ENCODE measurements at regions not wholly inside any gene's neighbourhood (a gene's known extent, or its start where the extent isn't known, plus 50 kb on each side); places are given as distances from the start of the nearest gene placed in this dataset.
"Not testable (repeated sequence)": the region's sequence is repeated elsewhere in the genome, so short reads cannot be mapped to it uniquely, and the experiment has no call there.

- DNase-seq (ENCODE audit: low read depth in 4 of 6, low spot score in 6 of 6), result peak in 3 of 6 donors; percentile 17 to 36 (median 29)
- H3K27ac ChIP-seq (ENCODE audit: low read depth, low read length), result no peak overlapping the region
- peaks cover 6% of the 10 kb centered on the region for H3K4me1 ChIP-seq (ENCODE audit: control insufficient read depth, insufficient read depth, low read length)
- H3K4me3 ChIP-seq (ENCODE audit: low read depth, low read length), result no peak overlapping the region
- no peaks in the 10 kb centered on the region for H3K27me3 ChIP-seq (ENCODE audit: control insufficient read depth, insufficient read depth, low read length)
- WGBS (ENCODE audit: insufficient coverage), result 50% methylated on average over 1 of the region's 3 CpGs
- H3K36me3 ChIP-seq (ENCODE audit: control insufficient read depth, insufficient read depth, low read length), result no peaks in the 10 kb centered on the region
- H3K9me3 ChIP-seq (ENCODE audit: control insufficient read depth, insufficient read depth, low read length), result no peaks in the 10 kb centered on the region
Observed at GRCh38 chr7:41445946-41446345, 256.9 kb downstream of the INHBA start.

- H3K27me3 ChIP-seq (ENCODE audit: control insufficient read depth, insufficient read depth, low read length), result no peaks in the 10 kb centered on the region
- no peaks in the 10 kb centered on the region for H3K9me3 ChIP-seq (ENCODE audit: control insufficient read depth, insufficient read depth, low read length)
- WGBS (ENCODE audit: insufficient coverage), result no CpG with 5 or more reads among the region's 1 CpG
- DNase-seq (ENCODE audit: low read depth in 4 of 6, low spot score in 6 of 6), result peak in 1 of 6 donors; percentile 12
- H3K4me1 ChIP-seq (ENCODE audit: control insufficient read depth, insufficient read depth, low read length), result peaks cover 6% of the 10 kb centered on the region
- H3K4me3 ChIP-seq (ENCODE audit: low read depth, low read length), result no peak overlapping the region
- H3K36me3 ChIP-seq (ENCODE audit: control insufficient read depth, insufficient read depth, low read length), result no peaks in the 10 kb centered on the region
- H3K27ac ChIP-seq (ENCODE audit: low read depth, low read length), result no peak overlapping the region
Observed at GRCh38 chr7:41445432-41445831, 257.5 kb downstream of the INHBA start.

- Histone ChIP-seq H3K36me3 (ENCODE audit: control insufficient read depth, insufficient read depth, low read length) (no peaks in the 10 kb centered on the region), H3K4me1 (ENCODE audit: control insufficient read depth, insufficient read depth, low read length) (no peaks in the 10 kb centered on the region), H3K27ac (ENCODE audit: low read depth, low read length) (no peak overlapping the region), H3K27me3 (ENCODE audit: control insufficient read depth, insufficient read depth, low read length) (no peaks in the 10 kb centered on the region), H3K9me3 (ENCODE audit: control insufficient read depth, insufficient read depth, low read length) (no peaks in the 10 kb centered on the region), H3K4me3 (ENCODE audit: low read depth, low read length) (no peak overlapping the region)
- WGBS (ENCODE audit: insufficient coverage), result 87% methylated on average over 6 of the region's 7 CpGs
- DNase-seq (ENCODE audit: low read depth in 4 of 6, low spot score in 6 of 6), result no peak
Observed at GRCh38 chr7:41439515-41439879, 263.4 kb downstream of the INHBA start.

DNA sequence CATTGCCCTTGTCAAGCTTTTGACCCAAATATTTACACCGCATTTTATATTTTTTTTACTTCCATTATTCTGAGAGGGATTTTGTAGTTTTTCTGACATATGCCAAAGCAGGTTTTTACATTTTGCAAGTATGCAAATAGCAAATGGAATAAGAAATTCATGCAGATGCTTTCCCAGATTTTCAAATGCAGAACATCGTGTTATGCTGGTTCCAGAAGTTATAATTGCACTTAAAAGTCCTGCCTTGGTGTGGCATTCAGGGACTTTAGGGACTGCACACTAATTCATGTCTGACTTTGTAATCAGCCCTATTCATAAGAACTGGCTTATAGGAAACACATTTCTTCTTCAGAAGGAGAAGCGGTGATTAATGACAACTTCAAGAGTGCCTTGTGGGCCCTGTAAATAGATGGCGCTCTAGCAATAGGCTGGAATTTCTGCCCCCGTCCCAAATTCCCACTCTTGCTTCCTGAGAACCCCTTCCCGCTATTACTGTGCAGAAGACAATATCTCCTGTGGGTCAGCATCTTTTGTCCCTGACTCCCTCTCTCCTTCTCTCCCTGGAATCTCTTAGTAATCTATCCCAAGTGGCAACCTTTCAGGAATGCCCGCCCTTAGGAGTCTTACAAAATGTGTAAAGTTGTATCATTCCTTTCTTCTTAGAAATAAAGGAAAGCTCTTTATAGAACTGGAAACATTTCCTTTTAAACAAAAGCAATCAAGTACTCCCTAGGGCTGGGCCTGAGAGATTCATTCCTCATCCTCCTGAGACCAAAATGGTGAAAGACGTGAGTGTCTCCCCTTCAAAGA lies 264.0 kb downstream of the INHBA start:
- no peak overlapping the region for H3K4me3 ChIP-seq (ENCODE audit: low read depth, low read length)
- no peaks in the 10 kb centered on the region for H3K27me3 ChIP-seq (ENCODE audit: control insufficient read depth, insufficient read depth, low read length)
- 74% methylated on average over 4 of the region's 8 CpGs for WGBS (ENCODE audit: insufficient coverage)
- no peak overlapping the region for H3K27ac ChIP-seq (ENCODE audit: low read depth, low read length)
- no peaks in the 10 kb centered on the region for H3K36me3 ChIP-seq (ENCODE audit: control insufficient read depth, insufficient read depth, low read length)
- DNase-seq (ENCODE audit: low read depth in 4 of 6, low spot score in 6 of 6), result peak in 1 of 6 donors; percentile 29
- no peaks in the 10 kb centered on the region for H3K9me3 ChIP-seq (ENCODE audit: control insufficient read depth, insufficient read depth, low read length)
- no peaks in the 10 kb centered on the region for H3K4me1 ChIP-seq (ENCODE audit: control insufficient read depth, insufficient read depth, low read length)

DNA sequence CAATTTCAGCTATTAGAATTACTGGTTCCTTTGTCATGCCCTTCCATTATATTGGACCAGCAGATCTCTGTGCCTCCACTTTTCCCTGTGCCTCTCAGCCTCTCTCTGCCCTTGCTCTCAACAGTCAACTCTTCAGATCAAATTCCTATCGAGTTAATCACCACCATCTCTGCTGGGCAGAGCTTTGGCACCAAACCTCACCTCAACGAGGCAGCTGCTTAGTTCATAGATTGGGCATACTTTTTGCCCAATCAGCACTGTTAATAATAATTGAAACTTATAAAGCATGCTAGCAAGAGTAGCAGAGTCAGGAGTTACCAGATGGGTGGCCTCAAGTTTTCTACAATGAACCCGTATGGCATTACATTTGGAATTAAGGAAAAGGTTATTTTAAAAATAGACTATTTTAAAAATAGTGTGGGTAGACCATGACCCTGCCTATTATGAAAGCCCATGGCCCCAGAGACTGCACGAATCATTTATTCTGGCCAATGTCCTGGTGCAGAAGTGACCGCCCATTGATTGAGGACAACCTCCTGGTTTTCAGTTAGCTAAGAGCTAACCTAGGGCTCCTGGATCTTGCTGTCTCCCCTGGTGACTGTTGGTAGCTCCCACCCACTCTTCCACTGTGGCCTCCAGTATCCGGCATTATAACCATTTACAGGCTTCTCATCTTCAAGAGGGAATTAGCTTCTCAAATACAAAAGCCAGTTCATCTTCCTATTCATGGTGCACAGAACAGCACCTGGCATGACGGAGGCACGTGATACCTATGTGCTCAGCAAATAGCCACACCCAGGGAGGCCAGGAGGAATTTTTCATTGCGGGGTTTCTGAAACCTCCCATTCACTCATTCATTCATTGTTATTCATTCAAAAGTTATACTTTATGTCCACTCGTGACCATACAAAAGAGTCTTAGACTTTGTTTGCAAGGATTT lies 265.4 kb downstream of the INHBA start:
- no peak overlapping the region for H3K4me3 ChIP-seq (ENCODE audit: low read depth, low read length)
- H3K27me3 ChIP-seq (ENCODE audit: control insufficient read depth, insufficient read depth, low read length), result no peaks in the 10 kb centered on the region
- H3K4me1 ChIP-seq (ENCODE audit: control insufficient read depth, insufficient read depth, low read length), result no peaks in the 10 kb centered on the region
- DNase-seq (ENCODE audit: low read depth in 4 of 6, low spot score in 6 of 6), result no peak
- H3K36me3 ChIP-seq (ENCODE audit: control insufficient read depth, insufficient read depth, low read length), result no peaks in the 10 kb centered on the region
- 86% methylated on average over 5 of the region's 10 CpGs for WGBS (ENCODE audit: insufficient coverage)
- no peaks in the 10 kb centered on the region for H3K9me3 ChIP-seq (ENCODE audit: control insufficient read depth, insufficient read depth, low read length)
- H3K27ac ChIP-seq (ENCODE audit: low read depth, low read length), result no peak overlapping the region

- no peaks in the 10 kb centered on the region for H3K9me3 ChIP-seq (ENCODE audit: control insufficient read depth, insufficient read depth, low read length)
- no peaks in the 10 kb centered on the region for H3K4me1 ChIP-seq (ENCODE audit: control insufficient read depth, insufficient read depth, low read length)
- DNase-seq (ENCODE audit: low read depth in 4 of 6, low spot score in 6 of 6), result no peak
Observed at GRCh38 chr7:41436139-41436538, 266.8 kb downstream of the INHBA start.

GRCh38 chr7:41435020-41435419 lies 267.9 kb downstream of the INHBA start:
- WGBS (ENCODE audit: insufficient coverage), result 95% methylated on average over 6 of the region's 9 CpGs
- H3K9me3 ChIP-seq (ENCODE audit: control insufficient read depth, insufficient read depth, low read length); H3K27ac ChIP-seq (ENCODE audit: low read depth, low read length); H3K4me3 ChIP-seq (ENCODE audit: low read depth, low read length); DNase-seq (ENCODE audit: low read depth in 4 of 6, low spot score in 6 of 6); H3K4me1 ChIP-seq (ENCODE audit: control insufficient read depth, insufficient read depth, low read length); H3K36me3 ChIP-seq (ENCODE audit: control insufficient read depth, insufficient read depth, low read length); H3K27me3 ChIP-seq (ENCODE audit: control insufficient read depth, insufficient read depth, low read length): not testable (repeated sequence)

More at GRCh38 chr7:41436139-41436538, 266.8 kb downstream of the INHBA start:
- no peak overlapping the region for H3K4me3 ChIP-seq (ENCODE audit: low read depth, low read length)
- no peaks in the 10 kb centered on the region for H3K36me3 ChIP-seq (ENCODE audit: control insufficient read depth, insufficient read depth, low read length)
- no peaks in the 10 kb centered on the region for H3K27me3 ChIP-seq (ENCODE audit: control insufficient read depth, insufficient read depth, low read length)
- 94% methylated on average over 3 of the region's 3 CpGs for WGBS (ENCODE audit: insufficient coverage)
- no peak overlapping the region for H3K27ac ChIP-seq (ENCODE audit: low read depth, low read length)

- Histone ChIP-seq H3K4me3 (ENCODE audit: low read depth, low read length) (no peak overlapping the region), H3K9me3 (ENCODE audit: control insufficient read depth, insufficient read depth, low read length) (no peaks in the 10 kb centered on the region), H3K4me1 (ENCODE audit: control insufficient read depth, insufficient read depth, low read length) (no peaks in the 10 kb centered on the region), H3K27ac (ENCODE audit: low read depth, low read length) (no peak overlapping the region), H3K36me3 (ENCODE audit: control insufficient read depth, insufficient read depth, low read length) (no peaks in the 10 kb centered on the region), H3K27me3 (ENCODE audit: control insufficient read depth, insufficient read depth, low read length) (no peaks in the 10 kb centered on the region)
- no peak for DNase-seq (ENCODE audit: low read depth in 4 of 6, low spot score in 6 of 6)
- 94% methylated on average over 2 of the region's 3 CpGs for WGBS (ENCODE audit: insufficient coverage)
Observed at GRCh38 chr7:41431671-41432070, 271.2 kb downstream of the INHBA start.

DNA sequence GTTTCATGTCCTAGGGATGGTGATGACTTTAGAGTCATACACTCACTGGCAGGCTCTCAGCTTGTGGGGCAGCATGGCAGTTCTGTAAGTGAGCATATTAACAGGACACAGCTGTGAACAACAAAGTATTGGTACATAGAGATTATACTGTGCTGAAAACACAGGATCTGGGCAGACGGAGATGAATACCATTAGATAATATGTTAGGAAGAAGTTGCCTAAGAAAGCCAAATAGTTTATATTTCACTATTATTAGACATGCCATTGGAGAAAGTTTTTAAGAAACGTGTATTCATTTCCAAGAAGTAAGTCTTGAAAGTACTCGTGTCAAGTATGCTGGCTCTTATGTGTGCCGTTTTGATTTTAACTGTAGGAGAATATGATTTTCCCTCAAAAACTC lies 274.5 kb downstream of the INHBA start:
- H3K4me3 ChIP-seq (ENCODE audit: low read depth, low read length), result no peak overlapping the region
- H3K9me3 ChIP-seq (ENCODE audit: control insufficient read depth, insufficient read depth, low read length), result no peaks in the 10 kb centered on the region
- H3K36me3 ChIP-seq (ENCODE audit: control insufficient read depth, insufficient read depth, low read length), result no peaks in the 10 kb centered on the region
- DNase-seq (ENCODE audit: low read depth in 4 of 6, low spot score in 6 of 6), result no peak
- no peak overlapping the region for H3K27ac ChIP-seq (ENCODE audit: low read depth, low read length)
- WGBS (ENCODE audit: insufficient coverage), result no CpG with 5 or more reads among the region's 4 CpGs
- H3K4me1 ChIP-seq (ENCODE audit: control insufficient read depth, insufficient read depth, low read length), result no peaks in the 10 kb centered on the region
- no peaks in the 10 kb centered on the region for H3K27me3 ChIP-seq (ENCODE audit: control insufficient read depth, insufficient read depth, low read length)
